Esophagus squamous epithelium (tissue), 4 donors: ENCODE measurements at regions not wholly inside any gene's neighbourhood (a gene's known extent, or its start where the extent isn't known, plus 50 kb on each side); places are given as distances from the start of the nearest gene placed in this dataset.

Source experiments
- POLR2A ChIP-seq, 4 donors: fragments of 450-650 bp; IDR thresholded peaks; one replicate each; pipeline ENCODE4 v1.6.1; 2017; ENCODE audit warnings: antibody characterized with exemption in 4 of 4, mild to moderate bottlenecking in 4 of 4, moderate library complexity in 3 of 4
- TF ChIP-seq, protein P1 (sequence below), 6 experiments: fragments of 450-650 bp in 4 of 6; fragments of 200-600 bp in 2 of 6; sonication (generic) in 2 of 6; IDR thresholded peaks; one replicate each; pipeline ENCODE4 v1.5.1; 2016 to 2019; ENCODE audit warnings: antibody characterized with exemption in 6 of 6, mild to moderate bottlenecking in 4 of 6, moderate library complexity in 4 of 6

DNA sequence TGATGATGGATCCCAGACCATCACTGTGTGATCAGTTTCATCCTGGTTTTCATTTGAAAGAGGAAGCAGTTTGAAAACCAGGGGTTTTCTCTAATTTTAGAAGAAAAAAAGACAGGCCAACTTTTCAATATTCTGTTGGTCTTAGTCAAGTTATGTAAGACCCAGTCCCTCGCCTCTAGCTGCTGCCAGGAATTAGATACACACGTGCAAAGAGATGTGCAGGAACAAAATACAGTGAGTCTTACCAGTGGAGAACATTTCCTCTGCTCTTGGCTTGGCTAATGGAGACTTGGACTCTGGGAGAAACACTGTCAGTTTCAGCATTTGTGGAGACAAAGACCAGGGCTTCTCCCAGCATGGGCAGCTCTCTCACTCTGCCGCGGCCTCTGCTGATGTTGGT is 214.9 kb upstream of the C2CD4B start:
- TF ChIP-seq, protein P1, sequence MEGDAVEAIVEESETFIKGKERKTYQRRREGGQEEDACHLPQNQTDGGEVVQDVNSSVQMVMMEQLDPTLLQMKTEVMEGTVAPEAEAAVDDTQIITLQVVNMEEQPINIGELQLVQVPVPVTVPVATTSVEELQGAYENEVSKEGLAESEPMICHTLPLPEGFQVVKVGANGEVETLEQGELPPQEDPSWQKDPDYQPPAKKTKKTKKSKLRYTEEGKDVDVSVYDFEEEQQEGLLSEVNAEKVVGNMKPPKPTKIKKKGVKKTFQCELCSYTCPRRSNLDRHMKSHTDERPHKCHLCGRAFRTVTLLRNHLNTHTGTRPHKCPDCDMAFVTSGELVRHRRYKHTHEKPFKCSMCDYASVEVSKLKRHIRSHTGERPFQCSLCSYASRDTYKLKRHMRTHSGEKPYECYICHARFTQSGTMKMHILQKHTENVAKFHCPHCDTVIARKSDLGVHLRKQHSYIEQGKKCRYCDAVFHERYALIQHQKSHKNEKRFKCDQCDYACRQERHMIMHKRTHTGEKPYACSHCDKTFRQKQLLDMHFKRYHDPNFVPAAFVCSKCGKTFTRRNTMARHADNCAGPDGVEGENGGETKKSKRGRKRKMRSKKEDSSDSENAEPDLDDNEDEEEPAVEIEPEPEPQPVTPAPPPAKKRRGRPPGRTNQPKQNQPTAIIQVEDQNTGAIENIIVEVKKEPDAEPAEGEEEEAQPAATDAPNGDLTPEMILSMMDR (IDR thresholded peaks at IDR 0.05), result no peak
- no peak for TF ChIP-seq POLR2A (IDR thresholded peaks at IDR 0.05)
